PC-9 (cell line): ENCODE measurements at regions not wholly inside any gene's neighbourhood (a gene's known extent, or its start where the extent isn't known, plus 50 kb on each side); places are given as distances from the start of the nearest gene placed in this dataset.
"Not testable (repeated sequence)": the region's sequence is repeated elsewhere in the genome, so short reads cannot be mapped to it uniquely, and the experiment has no call there.

Source experiments
- BruUV-seq: library from RNA; stranded (reverse); fragments of 400-500 nt; replicated peaks from 2 replicates; lab custom pipeline; 2021; lab: Mats Ljungman, UMichigan
- CTCF ChIA-PET: fragments of 300-600 bp; sonication (Branson Sonifier 250); formaldehyde crosslinking; loops from one replicate; lab custom pipeline; 2022; ENCODE audit warnings: antibody characterized with exemption; lab: Charles Lee
- POLR2A ChIA-PET: fragments of 300-600 bp; sonication (Branson Sonifier 250); formaldehyde crosslinking; loops from one replicate; lab custom pipeline; 2022; ENCODE audit warnings: antibody characterized with exemption; ENCODE audit not compliant: unreplicated experiment; lab: Charles Lee
- DNase-seq, 2 experiments: peaks; one replicate each; pipeline versions ENCODE4 v3.0.0 to v3.0.0-alpha.2; 2015 to 2022; ENCODE audit warnings: mixed read lengths in 1 of 2
- H2AFZ ChIP-seq: fragments of 200-600 bp; sonication (generic); 2 replicates; pipeline ENCODE4 v1.8.1; 2017; ENCODE audit warnings: antibody characterized with exemption
- H3F3A ChIP-seq: fragments of 200-600 bp; sonication (generic); 2 replicates; pipeline ENCODE4 v1.8.1; 2017; ENCODE audit warnings: antibody characterized with exemption, mild to moderate bottlenecking, low read depth; ENCODE audit not compliant: insufficient read depth
- H3K27ac ChIP-seq: fragments of 200-600 bp; sonication (generic); 2 replicates; pipeline ENCODE4 v1.6.1; 2016; ENCODE audit warnings: mixed run types
- H3K27me3 ChIP-seq: fragments of 200-600 bp; sonication (generic); 2 replicates; pipeline ENCODE4 v1.6.1; 2016; ENCODE audit warnings: low read depth, mixed run types; ENCODE audit not compliant: insufficient read depth
- H3K36me3 ChIP-seq: fragments of 200-600 bp; sonication (generic); 2 replicates; pipeline ENCODE4 v1.6.1; 2016; ENCODE audit warnings: low read depth, mixed run types
- H3K4me1 ChIP-seq: fragments of 200-600 bp; sonication (generic); replicated peaks from 2 replicates; pipeline ENCODE4 v1.6.1; 2016; ENCODE audit warnings: mixed run types; ENCODE audit not compliant: insufficient read depth
- H3K4me2 ChIP-seq: fragments of 200-600 bp; sonication (generic); 2 replicates; pipeline ENCODE4 v1.6.1; 2017; ENCODE audit warnings: mixed run types
- H3K4me3 ChIP-seq: fragments of 200-600 bp; sonication (generic); 2 replicates; pipeline ENCODE4 v1.6.1; 2016; ENCODE audit warnings: mixed run types
- H3K79me2 ChIP-seq: fragments of 200-600 bp; sonication (generic); 2 replicates; pipeline ENCODE4 v1.6.1; 2017; ENCODE audit warnings: low read depth, mixed run types
- H3K9me2 ChIP-seq: fragments of 200-600 bp; sonication (generic); 2 replicates; pipeline ENCODE4 v1.8.1; 2017; ENCODE audit warnings: mild to moderate bottlenecking; ENCODE audit not compliant: insufficient read depth
- H3K9me3 ChIP-seq: fragments of 200-600 bp; sonication (generic); 2 replicates; pipeline ENCODE4 v1.8.1; 2016; ENCODE audit warnings: low read depth; ENCODE audit not compliant: insufficient read depth
- H4K20me1 ChIP-seq: fragments of 200-600 bp; sonication (generic); 2 replicates; pipeline ENCODE4 v1.8.1; 2017; ENCODE audit not compliant: insufficient read depth
- intact Hi-C: fragments of 100-400 bp; cut with micrococcal nuclease; formaldehyde crosslinking; loops from one replicate; pipeline ENCODE4 v1.10.0; 2022; ENCODE audit not compliant: unreplicated experiment

DNA sequence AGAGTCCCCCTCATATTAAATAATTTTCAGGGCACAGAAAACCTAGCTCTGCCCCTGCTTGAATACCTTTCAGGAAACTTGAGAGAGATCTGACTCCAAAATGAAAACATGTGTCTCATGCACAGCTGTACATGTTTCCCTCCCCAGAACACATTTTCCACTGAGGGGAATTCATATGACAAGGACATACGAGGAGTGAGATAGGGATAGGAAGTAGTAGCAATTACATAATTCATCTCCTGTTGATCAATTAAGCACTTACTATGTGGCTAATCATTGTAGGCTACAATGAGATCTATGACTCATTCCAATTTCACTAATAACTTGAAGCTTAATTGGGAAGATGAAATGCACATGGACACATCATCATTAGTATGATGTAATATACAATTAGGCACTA lies 302.1 kb downstream of the PCDH11X start:
- H3K79me2 ChIP-seq, H3K36me3 ChIP-seq, POLR2A ChIA-PET, H3K4me3 ChIP-seq, H3K9me3 ChIP-seq, H3K27ac ChIP-seq, H2AFZ ChIP-seq, intact Hi-C loops, DNase-seq, H3F3A ChIP-seq, CTCF ChIA-PET, H4K20me1 ChIP-seq, H3K4me1 ChIP-seq, H3K9me2 ChIP-seq, H3K4me2 ChIP-seq, BruUV-seq, H3K27me3 ChIP-seq: not testable (repeated sequence)

DNA sequence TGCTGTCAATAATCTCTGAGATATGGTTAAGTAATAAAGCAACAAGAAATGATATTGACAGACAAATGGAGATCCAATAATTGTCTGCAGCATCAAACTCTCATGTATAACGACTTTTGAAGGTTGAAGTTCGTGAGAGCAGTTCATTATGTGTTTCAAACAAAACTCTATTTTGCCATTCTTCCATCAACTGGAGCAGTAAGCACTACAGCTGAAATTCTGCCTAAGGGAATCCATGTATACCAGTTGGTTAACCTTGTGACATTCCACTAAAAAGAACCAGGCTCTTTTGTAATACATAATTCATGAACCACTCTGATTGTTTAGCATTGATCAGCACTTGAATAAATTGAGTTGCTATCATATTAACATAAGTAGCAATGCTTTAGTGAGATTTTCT lies 311.6 kb downstream of the PCDH11X start:
- H4K20me1 ChIP-seq, H3K4me1 ChIP-seq, BruUV-seq, POLR2A ChIA-PET, H3K4me3 ChIP-seq, H3K4me2 ChIP-seq, DNase-seq, H3K9me3 ChIP-seq, CTCF ChIA-PET, H3K9me2 ChIP-seq, H3K27ac ChIP-seq, H3K27me3 ChIP-seq, intact Hi-C loops, H2AFZ ChIP-seq, H3K36me3 ChIP-seq, H3F3A ChIP-seq, H3K79me2 ChIP-seq: not testable (repeated sequence)

DNA sequence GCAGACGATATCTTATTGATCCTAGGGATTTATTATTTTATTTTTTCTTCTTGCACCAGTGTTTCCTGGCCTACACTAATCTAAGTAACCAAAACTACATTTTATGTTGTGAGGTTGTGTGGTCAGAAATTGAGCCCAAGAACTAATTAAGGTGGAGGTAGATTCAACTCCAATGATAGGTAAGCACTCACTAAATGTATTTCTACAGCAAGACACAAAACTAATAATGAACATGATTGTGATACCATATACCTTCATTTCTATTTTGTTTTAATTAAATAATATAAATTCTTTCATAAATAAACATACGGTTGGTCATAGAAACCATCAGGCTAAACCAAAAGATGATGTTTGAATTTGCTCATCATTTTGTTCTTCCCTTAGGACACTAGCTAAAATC lies 319.0 kb downstream of the PCDH11X start:
- H3K27me3 ChIP-seq, H3K27ac ChIP-seq, H3K79me2 ChIP-seq, intact Hi-C loops, POLR2A ChIA-PET, H3K4me3 ChIP-seq, H2AFZ ChIP-seq, BruUV-seq, H3K36me3 ChIP-seq, H3K9me3 ChIP-seq, H3K9me2 ChIP-seq, H4K20me1 ChIP-seq, H3K4me1 ChIP-seq, H3K4me2 ChIP-seq, H3F3A ChIP-seq, CTCF ChIA-PET, DNase-seq: not testable (repeated sequence)

DNA sequence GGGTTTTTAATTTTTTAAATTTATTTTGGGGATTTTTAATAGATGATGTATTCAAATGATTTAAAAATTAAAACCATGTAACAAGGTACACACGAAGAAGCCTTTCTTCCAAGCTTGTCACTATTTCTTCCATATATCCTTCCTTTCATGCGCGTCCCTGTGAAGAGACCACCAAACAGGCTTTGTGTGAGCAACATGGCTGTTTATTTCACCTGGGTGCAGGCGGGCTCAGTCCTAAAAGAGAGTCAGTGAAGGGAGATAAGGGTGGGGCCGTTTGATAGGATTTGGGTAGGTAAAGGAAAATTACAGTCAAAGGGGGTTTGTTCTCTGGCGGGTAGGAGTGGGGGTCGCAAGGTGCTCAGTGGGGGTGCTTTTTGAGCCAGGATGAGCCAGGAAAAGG lies 320.9 kb downstream of the PCDH11X start:
- POLR2A ChIA-PET, H2AFZ ChIP-seq, BruUV-seq, H3K4me3 ChIP-seq, H3F3A ChIP-seq, H3K4me1 ChIP-seq, H3K79me2 ChIP-seq, H3K4me2 ChIP-seq, intact Hi-C loops, H3K9me3 ChIP-seq, H4K20me1 ChIP-seq, DNase-seq, H3K9me2 ChIP-seq, CTCF ChIA-PET, H3K36me3 ChIP-seq, H3K27ac ChIP-seq, H3K27me3 ChIP-seq: not testable (repeated sequence)

DNA sequence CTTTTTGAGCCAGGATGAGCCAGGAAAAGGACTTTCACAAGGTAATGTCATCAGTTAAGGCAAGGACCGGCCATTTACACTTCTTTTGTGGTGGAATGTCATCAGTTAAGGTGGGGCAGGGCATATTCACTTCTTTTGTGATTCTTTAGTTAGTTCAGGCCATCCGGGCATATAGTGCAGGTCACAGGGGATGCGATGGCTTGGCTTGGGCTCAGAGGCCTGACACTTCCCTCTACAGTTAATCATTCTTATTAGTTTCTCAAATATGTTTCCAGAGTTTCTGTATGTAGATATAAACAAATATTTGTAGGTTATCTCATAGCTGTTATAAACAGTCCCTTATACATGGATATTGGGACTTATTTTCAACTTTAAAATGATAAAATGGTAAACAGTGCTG lies 326.5 kb downstream of the PCDH11X start:
- H3K9me2 ChIP-seq, DNase-seq, H3K27me3 ChIP-seq, H2AFZ ChIP-seq, H3K4me1 ChIP-seq, H3K4me3 ChIP-seq, intact Hi-C loops, H3K36me3 ChIP-seq, H3K4me2 ChIP-seq, POLR2A ChIA-PET, BruUV-seq, CTCF ChIA-PET, H3F3A ChIP-seq, H3K79me2 ChIP-seq, H3K9me3 ChIP-seq, H3K27ac ChIP-seq, H4K20me1 ChIP-seq: not testable (repeated sequence)

DNA sequence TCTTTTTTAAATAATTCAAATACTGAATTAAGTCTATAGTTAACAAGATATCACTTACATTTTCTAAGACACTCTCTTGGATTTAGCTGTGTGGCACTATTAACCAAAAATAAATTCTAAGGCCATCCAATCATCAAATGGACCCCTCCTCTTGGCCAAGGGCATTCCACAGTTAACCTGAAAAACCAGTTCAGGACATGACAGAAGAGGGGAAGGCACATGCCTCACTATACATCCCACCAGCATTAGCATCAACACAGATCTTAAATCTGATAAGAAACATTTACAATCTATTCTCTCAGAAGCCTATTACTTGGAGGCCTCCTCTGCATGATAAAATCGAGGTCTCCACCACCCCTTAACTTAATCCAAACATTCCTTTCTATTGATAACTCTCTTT lies 327.5 kb downstream of the PCDH11X start:
- H3K4me1 ChIP-seq, H3F3A ChIP-seq, intact Hi-C loops, H3K4me2 ChIP-seq, H2AFZ ChIP-seq, H3K36me3 ChIP-seq, H3K4me3 ChIP-seq, BruUV-seq, H3K27me3 ChIP-seq, DNase-seq, H3K9me2 ChIP-seq, H3K27ac ChIP-seq, H4K20me1 ChIP-seq, H3K79me2 ChIP-seq, H3K9me3 ChIP-seq, POLR2A ChIA-PET, CTCF ChIA-PET: not testable (repeated sequence)

DNA sequence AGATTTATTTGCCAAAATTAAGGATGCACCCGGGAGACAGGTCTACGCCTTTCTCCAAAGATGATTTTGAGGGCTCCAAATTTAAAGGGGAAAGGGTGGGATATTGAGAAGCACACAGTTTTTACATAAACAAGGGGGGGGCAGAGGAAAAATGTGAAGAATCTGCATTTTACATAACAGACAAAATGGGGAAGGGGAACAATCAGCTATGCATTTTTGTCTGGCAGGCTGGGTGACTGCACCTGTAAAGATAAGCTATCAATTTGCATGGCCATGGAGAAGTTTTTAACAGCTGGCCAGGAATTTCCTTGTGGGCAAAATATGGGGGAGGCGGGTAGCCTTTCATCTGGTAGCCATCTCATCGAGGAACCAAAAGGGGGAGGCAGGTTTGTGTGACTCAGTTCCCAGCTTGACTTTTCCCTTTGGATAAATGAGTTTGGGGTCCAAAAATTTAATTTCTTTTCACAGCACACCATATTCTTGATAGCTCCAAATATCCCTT lies 331.3 kb downstream of the PCDH11X start:
- H3K4me1 ChIP-seq, H3K9me2 ChIP-seq, H3F3A ChIP-seq, H3K4me3 ChIP-seq, H4K20me1 ChIP-seq, intact Hi-C loops, DNase-seq, BruUV-seq, H3K27me3 ChIP-seq, H3K9me3 ChIP-seq, H3K27ac ChIP-seq, H3K79me2 ChIP-seq, H2AFZ ChIP-seq, H3K4me2 ChIP-seq, POLR2A ChIA-PET, H3K36me3 ChIP-seq, CTCF ChIA-PET: not testable (repeated sequence)

DNA sequence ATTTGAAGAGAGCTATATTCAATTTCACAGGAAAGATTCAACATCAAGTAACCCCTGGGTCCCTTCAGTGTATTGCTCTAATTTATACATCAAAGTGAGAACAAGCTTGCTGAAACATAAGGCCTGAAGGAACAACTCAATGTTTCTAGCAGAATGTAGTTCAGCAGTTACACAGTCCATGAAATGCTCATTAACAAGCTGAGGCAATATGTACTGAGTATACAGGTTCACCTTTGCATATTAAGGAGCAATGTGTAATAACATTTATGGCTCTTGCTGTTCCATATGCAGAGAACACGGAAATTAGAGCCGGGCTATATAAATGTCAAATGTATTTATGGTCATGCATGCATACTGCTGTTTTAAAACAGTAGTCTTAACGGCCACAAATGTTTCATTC lies 338.5 kb downstream of the PCDH11X start:
- H3K4me1 ChIP-seq, H3F3A ChIP-seq, BruUV-seq, H3K27me3 ChIP-seq, DNase-seq, H3K4me2 ChIP-seq, H2AFZ ChIP-seq, H3K79me2 ChIP-seq, H3K36me3 ChIP-seq, H3K4me3 ChIP-seq, H3K9me3 ChIP-seq, H3K9me2 ChIP-seq, H4K20me1 ChIP-seq, CTCF ChIA-PET, intact Hi-C loops, H3K27ac ChIP-seq, POLR2A ChIA-PET: not testable (repeated sequence)
